ENCODE measurements at regions not wholly inside any gene's neighbourhood (a gene's known extent, or its start where the extent isn't known, plus 50 kb on each side); places are given as distances from the start of the nearest gene placed in this dataset.

DNA sequence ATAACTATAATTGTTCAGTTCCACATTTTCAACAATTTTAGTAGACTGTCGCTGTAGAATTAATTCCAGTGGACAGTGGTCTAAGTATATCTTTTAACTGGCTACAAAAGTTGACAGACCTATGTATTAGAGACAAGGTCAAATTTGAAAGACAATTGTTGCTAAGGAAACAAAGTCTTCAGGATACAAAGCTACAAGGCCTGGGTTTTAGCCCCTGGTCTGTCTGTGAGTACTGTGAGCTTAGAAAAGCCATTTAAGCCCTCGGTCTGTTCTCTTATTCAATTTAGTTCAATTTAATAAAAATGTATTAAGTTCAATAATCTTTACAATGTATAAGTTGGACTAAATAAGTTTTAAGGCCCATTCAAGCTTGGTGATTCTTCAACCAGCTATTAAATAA lies 352.5 kb downstream of the HDGFL1 start:
- DNase-seq = no peak
- no peaks in the 10 kb centered on the region; the same call in 1 of the 2 replicates for H3K36me3 ChIP-seq
- no peak overlapping the region for H3K4me3 ChIP-seq (ENCODE audit: low read depth, low read length)
- H3K4me1 ChIP-seq = peaks cover 20% of the 10 kb centered on the region
- TF ChIP-seq, protein P1, sequence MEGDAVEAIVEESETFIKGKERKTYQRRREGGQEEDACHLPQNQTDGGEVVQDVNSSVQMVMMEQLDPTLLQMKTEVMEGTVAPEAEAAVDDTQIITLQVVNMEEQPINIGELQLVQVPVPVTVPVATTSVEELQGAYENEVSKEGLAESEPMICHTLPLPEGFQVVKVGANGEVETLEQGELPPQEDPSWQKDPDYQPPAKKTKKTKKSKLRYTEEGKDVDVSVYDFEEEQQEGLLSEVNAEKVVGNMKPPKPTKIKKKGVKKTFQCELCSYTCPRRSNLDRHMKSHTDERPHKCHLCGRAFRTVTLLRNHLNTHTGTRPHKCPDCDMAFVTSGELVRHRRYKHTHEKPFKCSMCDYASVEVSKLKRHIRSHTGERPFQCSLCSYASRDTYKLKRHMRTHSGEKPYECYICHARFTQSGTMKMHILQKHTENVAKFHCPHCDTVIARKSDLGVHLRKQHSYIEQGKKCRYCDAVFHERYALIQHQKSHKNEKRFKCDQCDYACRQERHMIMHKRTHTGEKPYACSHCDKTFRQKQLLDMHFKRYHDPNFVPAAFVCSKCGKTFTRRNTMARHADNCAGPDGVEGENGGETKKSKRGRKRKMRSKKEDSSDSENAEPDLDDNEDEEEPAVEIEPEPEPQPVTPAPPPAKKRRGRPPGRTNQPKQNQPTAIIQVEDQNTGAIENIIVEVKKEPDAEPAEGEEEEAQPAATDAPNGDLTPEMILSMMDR (IDR thresholded peaks at IDR 0.05; ENCODE audit: low read depth, low read length) = no peak
- H3K9me3 ChIP-seq = no peaks in the 10 kb centered on the region
- H3K27me3 ChIP-seq = no peaks in the 10 kb centered on the region

DNA sequence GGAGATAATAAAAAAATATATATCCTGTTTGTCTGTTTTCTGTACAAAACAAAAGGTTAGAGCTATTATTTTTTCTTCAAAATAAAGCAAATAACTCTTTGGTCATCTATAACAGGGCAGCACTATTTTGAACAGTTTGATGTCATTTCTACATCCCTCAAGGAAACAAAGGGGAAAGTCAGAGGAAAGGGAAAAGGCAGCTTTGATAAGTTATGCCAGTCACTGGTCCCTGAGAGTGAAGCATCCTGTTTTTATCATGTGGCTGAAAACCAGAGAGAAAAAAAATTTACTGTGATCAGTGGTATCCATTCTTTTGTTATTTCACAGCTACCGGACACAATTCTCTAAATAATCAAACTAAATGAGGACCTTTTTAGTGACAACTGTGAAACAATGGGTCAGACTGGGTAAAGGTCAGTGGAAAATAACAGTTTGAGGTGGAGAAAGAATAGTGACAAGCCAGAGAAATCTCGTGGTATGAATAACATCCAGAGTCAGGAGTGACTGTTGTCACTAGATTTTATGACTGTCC lies 356.0 kb downstream of the HDGFL1 start:
- Histone ChIP-seq H3K9me3 (no peaks in the 10 kb centered on the region), H3K4me1 (peaks cover 43% of the 10 kb centered on the region), H3K27me3 (no peaks in the 10 kb centered on the region), H3K4me3 (ENCODE audit: low read depth, low read length) (no peak overlapping the region), H3K36me3 (no peaks in the 10 kb centered on the region; the same call in 1 of the 2 replicates)
- no peak for DNase-seq
- TF ChIP-seq, protein P1 (IDR thresholded peaks at IDR 0.05; ENCODE audit: low read depth, low read length) = no peak

DNA sequence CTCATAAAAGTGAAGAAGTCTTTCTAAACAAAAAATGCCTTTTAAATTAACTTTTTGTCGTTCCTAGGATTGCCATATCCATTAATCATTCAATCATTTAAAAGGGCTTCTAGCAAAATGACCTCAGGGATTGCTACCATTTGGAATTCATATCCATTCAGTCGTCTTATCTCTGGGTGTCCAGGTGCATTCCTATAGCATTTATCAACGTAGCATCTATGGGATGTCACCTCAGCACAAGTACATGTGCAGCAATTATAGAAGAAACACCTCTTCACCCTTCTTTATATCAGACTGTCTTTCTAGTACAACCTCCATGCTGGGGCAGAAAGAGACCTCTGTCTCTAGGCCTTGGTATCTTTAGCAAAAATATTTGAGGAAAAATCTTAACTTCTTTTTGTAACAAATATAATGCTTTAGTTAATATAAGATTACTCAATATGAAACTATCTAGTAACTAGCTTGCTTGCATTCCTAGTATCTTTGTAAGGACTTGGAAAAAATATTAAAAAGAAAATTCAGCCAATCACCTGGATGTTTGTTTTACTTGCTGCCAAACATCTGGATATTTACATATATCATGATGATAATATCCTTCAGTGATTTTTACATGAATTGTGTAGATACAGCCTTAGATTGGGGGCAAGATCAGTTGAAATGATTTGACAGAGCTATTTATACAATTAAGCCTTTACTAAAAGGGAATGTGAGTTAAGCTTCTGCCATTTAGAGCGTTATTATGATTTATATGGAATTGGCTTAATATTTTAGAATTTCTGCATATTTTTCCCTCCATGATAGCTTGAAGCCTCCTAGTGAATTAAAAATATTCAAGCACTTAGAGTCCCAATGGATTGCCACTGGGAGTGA lies 356.8 kb downstream of the HDGFL1 start:
- TF ChIP-seq, protein P1 (IDR thresholded peaks at IDR 0.05; ENCODE audit: low read depth, low read length) = no peak
- no peak for DNase-seq
- H3K4me3 ChIP-seq (ENCODE audit: low read depth, low read length) = no peak overlapping the region
- no peaks in the 10 kb centered on the region for H3K9me3 ChIP-seq
- peaks cover 43% of the 10 kb centered on the region for H3K4me1 ChIP-seq
- H3K27me3 ChIP-seq = no peaks in the 10 kb centered on the region
- H3K36me3 ChIP-seq = no peaks in the 10 kb centered on the region; the same call in 1 of the 2 replicates

DNA sequence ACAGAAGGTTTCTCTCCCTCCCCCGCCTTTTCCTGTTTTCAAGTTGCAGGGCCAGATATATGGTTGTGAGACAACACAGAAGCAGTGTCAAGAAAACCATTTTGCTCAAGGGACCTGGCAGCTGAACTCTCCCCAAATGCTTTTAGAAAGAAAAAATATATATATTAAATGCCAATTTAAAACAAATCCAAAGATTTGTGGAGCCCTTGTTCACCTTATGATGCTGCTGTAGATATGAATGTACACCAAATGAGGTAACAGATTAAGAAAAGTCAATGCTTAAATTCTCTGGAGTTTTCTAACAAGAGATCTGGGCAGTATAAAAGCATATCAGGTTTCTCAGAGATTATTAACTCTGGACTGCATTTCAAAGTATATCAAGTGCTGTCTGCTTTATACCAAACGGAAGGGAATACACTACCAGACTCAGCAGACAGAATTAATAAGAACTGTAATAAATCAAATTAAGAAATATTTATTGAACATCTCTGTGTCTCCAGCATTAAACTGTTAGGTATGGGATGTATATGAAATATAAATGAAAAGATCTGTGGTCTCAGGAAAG lies 357.5 kb downstream of the HDGFL1 start:
- no peaks in the 10 kb centered on the region for H3K36me3 ChIP-seq
- peaks cover 43% of the 10 kb centered on the region for H3K4me1 ChIP-seq
- DNase-seq = peak; percentile 81
- no peaks in the 10 kb centered on the region for H3K9me3 ChIP-seq
- H3K4me3 ChIP-seq (ENCODE audit: low read depth, low read length) = no peak overlapping the region
- TF ChIP-seq, protein P1 (IDR thresholded peaks at IDR 0.05; ENCODE audit: low read depth, low read length) = no peak
- no peaks in the 10 kb centered on the region for H3K27me3 ChIP-seq

DNA sequence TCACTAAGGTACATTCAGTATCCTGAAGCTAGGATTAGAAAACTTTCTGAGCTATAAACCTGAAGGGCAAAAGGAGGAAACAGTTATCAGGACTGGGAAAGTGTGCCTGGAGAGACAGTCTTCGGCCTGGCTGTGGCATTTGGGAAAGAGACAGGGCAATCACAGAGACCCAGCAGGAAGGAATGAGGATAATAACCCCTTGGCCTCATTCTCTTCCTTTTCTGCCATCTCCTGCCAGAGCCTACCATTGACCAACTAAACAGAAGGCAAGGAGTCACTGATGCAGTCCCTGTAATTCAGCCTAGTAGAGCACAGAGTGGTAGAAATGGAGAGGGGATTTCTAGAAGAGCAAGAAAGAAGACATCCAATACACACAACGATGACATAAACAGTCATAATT lies 359.4 kb downstream of the HDGFL1 start:
- no peaks in the 10 kb centered on the region for H3K27me3 ChIP-seq
- TF ChIP-seq, protein P1 (IDR thresholded peaks at IDR 0.05; ENCODE audit: low read depth, low read length) = no peak
- peaks cover 43% of the 10 kb centered on the region for H3K4me1 ChIP-seq
- no peak overlapping the region for H3K4me3 ChIP-seq (ENCODE audit: low read depth, low read length)
- no peaks in the 10 kb centered on the region for H3K36me3 ChIP-seq
- DNase-seq = no peak
- H3K9me3 ChIP-seq = no peaks in the 10 kb centered on the region
